ENCODE measurements at regions not wholly inside any gene's neighbourhood (a gene's known extent, or its start where the extent isn't known, plus 50 kb on each side); places are given as distances from the start of the nearest gene placed in this dataset.

DNA sequence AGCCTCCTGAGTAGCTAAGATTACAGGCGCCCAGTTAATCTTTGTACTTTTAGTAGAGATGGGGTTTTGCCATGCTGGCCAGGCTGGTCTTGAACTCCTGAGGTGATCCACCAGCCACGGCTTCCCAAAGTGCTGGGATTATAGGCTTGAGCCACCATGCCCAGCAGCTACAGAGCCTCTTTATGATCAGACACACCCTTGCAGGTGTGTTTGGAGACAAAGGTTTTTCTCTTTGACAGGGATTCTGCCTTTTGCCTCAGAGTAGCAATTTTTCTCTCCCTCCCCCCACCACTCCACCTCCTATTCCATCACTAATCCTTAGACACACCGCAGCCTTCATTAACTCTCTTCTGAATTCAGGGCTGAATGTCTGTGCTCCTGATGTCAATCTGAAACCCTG is 152.2 kb upstream of the NFIA start:
- H3K27ac ChIP-seq (ENCODE audit: low read depth, low read length, severe bottlenecking): no peak overlapping the region
- no peak overlapping the region for H3K4me3 ChIP-seq (ENCODE audit: extremely low read depth, insufficient read depth, low read length, poor library complexity, severe bottlenecking)
- WGBS, 2 experiments (ENCODE audit: insufficient coverage in 2 of 2): 89 to 100% methylated on average over 1 to 3 of the region's 3 CpGs

DNA sequence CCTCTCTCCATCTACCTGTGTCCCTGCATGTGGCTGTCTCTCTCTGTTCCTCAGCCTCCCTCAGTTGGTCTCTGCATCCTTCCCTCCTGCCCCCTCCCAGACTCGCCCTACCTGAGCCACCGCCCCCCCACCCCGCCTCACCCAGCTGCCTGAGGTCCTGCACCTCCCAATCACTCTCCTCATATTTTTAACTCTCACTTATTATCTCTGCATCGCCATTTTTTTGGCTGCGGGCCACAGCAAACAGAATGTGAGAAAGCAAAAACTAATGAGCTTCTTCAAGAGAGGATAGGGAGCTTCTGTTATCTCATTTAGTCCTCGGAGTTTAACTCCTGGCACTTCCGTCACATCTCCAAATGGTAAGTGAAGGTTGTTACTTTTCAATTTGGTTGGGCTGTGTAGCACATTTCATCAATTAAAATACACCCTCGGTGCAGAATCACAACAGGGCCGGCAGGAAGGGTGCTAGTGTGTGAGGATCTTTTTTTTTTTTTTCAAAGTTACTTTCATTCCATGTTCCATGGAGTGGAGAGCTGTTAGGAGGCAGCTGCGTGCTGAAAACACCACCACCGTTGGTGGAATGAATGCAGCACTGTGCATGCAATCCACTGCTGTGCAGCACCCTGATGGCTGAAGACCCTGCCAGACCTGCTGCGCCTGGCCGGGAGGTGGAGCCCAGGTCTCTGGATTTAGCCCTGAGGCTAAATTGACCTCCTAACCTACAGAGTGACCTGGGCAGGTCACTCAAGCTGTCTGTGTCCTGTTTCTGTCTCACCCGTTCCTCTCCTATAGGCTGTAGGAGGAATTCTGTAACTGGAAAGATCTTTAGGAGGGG is 157.2 kb upstream of the NFIA start:
- no peak overlapping the region for H3K27ac ChIP-seq (ENCODE audit: low read depth, low read length, severe bottlenecking)
- H3K36me3 ChIP-seq (ENCODE audit: control insufficient read depth, insufficient read depth, low read length): no peaks in the 10 kb centered on the region
- no peak overlapping the region for H3K4me3 ChIP-seq (ENCODE audit: extremely low read depth, insufficient read depth, low read length, poor library complexity, severe bottlenecking)
- WGBS, 2 experiments (ENCODE audit: insufficient coverage in 2 of 2): 73 to 90% methylated on average over 7 to 8 of the region's 14 CpGs
- no peaks in the 10 kb centered on the region for H3K9me3 ChIP-seq (ENCODE audit: control insufficient read depth, low read length)
- peaks cover 7% of the 10 kb centered on the region for H3K4me1 ChIP-seq (ENCODE audit: control insufficient read depth, insufficient read depth, low read length, poor library complexity, severe bottlenecking)

More for the DNA sequence above, 152.2 kb upstream of the NFIA start:
- H3K9me3 ChIP-seq (ENCODE audit: control insufficient read depth, low read length): no peaks in the 10 kb centered on the region
- H3K4me1 ChIP-seq (ENCODE audit: control insufficient read depth, insufficient read depth, low read length, poor library complexity, severe bottlenecking): no peaks in the 10 kb centered on the region
- no peaks in the 10 kb centered on the region for H3K36me3 ChIP-seq (ENCODE audit: control insufficient read depth, insufficient read depth, low read length)

GRCh38 chr1:60924165-60924564 is 158.2 kb upstream of the NFIA start:
- Histone ChIP-seq H3K4me3 (ENCODE audit: extremely low read depth, insufficient read depth, low read length, poor library complexity, severe bottlenecking) (no peak overlapping the region), H3K27ac (ENCODE audit: low read depth, low read length, severe bottlenecking) (no peak overlapping the region), H3K9me3 (ENCODE audit: control insufficient read depth, low read length) (no peaks in the 10 kb centered on the region), H3K36me3 (ENCODE audit: control insufficient read depth, insufficient read depth, low read length) (no peaks in the 10 kb centered on the region), H3K4me1 (ENCODE audit: control insufficient read depth, insufficient read depth, low read length, poor library complexity, severe bottlenecking) (peaks cover 7% of the 10 kb centered on the region)
- 96 to 100% methylated on average over 3 of the region's 3 CpGs for WGBS, 2 experiments (ENCODE audit: insufficient coverage in 2 of 2)

DNA sequence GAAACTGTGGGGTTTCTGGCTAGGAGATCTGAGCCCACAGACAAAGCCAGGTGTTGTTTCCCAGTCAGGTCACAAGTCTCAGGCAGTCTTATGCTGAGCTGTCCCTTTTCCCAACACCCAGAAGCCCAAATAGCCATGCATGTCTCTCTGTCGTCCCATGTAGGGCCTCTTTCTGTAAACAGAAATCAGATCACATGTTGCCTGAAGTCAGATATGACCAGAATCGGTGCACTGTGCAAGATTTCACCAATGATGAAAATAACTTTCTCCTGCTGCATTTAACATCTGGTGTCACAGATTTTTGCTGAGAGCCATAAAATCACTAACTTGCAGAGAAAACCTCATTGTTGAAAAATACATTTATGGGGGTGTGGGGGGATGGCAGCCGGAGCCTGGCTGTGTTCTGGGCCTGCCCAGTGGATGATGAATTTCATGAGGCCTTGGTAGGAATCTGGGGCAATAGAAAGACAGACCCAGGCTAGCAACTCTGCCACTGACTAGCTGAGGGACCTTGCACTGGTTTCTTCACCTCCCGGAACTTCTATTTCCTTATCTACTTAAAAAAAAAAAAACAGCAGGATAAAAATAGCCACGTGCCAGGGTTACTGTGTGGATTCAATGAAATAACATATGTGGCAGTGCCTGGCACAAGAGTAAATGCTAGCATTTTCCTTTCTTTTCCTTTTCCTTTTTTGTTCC is 158.8 kb upstream of the NFIA start:
- no peaks in the 10 kb centered on the region for H3K36me3 ChIP-seq (ENCODE audit: control insufficient read depth, insufficient read depth, low read length)
- H3K4me3 ChIP-seq (ENCODE audit: extremely low read depth, insufficient read depth, low read length, poor library complexity, severe bottlenecking): no peak overlapping the region
- peaks cover 7% of the 10 kb centered on the region for H3K4me1 ChIP-seq (ENCODE audit: control insufficient read depth, insufficient read depth, low read length, poor library complexity, severe bottlenecking)
- no peaks in the 10 kb centered on the region for H3K9me3 ChIP-seq (ENCODE audit: control insufficient read depth, low read length)
- WGBS, 2 experiments (ENCODE audit: insufficient coverage in 2 of 2): 87 to 97% methylated on average over 3 of the region's 5 CpGs
- H3K27ac ChIP-seq (ENCODE audit: low read depth, low read length, severe bottlenecking): no peak overlapping the region

- H3K27ac ChIP-seq (ENCODE audit: low read depth, low read length, severe bottlenecking): no peak overlapping the region
- no peaks in the 10 kb centered on the region for H3K9me3 ChIP-seq (ENCODE audit: control insufficient read depth, low read length)
- WGBS, 2 experiments (ENCODE audit: insufficient coverage in 2 of 2): 86 to 95% methylated on average over 2 to 3 of the region's 4 CpGs
- peaks cover 7% of the 10 kb centered on the region for H3K4me1 ChIP-seq (ENCODE audit: control insufficient read depth, insufficient read depth, low read length, poor library complexity, severe bottlenecking)
- H3K4me3 ChIP-seq (ENCODE audit: extremely low read depth, insufficient read depth, low read length, poor library complexity, severe bottlenecking): no peak overlapping the region
- H3K36me3 ChIP-seq (ENCODE audit: control insufficient read depth, insufficient read depth, low read length): no peaks in the 10 kb centered on the region
Measured at GRCh38 chr1:60922304-60922703, 160.1 kb upstream of the NFIA start.

DNA sequence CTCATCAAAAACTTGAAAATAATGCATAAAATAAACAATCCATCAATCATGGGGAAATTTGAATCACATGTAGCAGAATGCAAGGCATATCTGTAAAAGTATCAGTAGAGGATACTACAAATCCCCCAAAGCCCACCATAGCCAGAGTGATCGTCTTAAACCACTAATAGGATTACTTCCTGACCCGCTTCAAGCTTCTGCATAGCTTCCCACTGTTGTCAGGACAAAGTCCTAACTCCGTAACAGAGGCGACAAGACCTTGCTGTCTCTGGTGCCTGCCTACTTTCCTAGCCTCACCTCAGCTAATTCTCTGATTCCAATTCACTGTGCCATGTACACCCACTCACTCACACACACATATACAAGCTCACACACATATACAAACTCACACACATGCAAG is 161.2 kb upstream of the NFIA start:
- H3K9me3 ChIP-seq (ENCODE audit: control insufficient read depth, low read length): no peaks in the 10 kb centered on the region
- peaks cover 7% of the 10 kb centered on the region for H3K4me1 ChIP-seq (ENCODE audit: control insufficient read depth, insufficient read depth, low read length, poor library complexity, severe bottlenecking)
- H3K27ac ChIP-seq (ENCODE audit: low read depth, low read length, severe bottlenecking): no peak overlapping the region
- H3K36me3 ChIP-seq (ENCODE audit: control insufficient read depth, insufficient read depth, low read length): no peaks in the 10 kb centered on the region
- no peak overlapping the region for H3K4me3 ChIP-seq (ENCODE audit: extremely low read depth, insufficient read depth, low read length, poor library complexity, severe bottlenecking)
- 81 to 84% methylated on average over 4 of the region's 4 CpGs for WGBS, 2 experiments (ENCODE audit: insufficient coverage in 2 of 2)

DNA sequence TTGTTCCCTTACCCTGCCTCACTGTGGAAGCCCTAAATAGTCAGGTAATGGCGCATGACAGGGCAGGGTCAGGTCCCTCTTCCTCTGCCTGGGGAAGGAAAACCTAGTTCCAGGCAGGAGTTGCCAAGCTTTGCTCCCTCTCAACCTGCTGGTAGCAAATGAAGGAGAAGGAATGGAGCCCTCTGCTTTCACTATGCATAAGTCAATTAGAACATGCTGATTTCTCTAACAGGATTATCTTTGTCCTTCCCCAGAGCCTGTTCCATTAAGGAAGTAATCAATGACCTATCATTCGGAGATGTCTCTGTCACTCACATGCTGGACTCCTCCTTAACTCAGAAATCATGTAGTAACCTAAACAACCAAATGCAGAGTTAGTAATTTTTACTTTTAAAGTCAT is 161.8 kb upstream of the NFIA start:
- no peaks in the 10 kb centered on the region for H3K36me3 ChIP-seq (ENCODE audit: control insufficient read depth, insufficient read depth, low read length)
- 83% methylated on average over 1 of the region's 2 CpGs; no CpG with 5 or more reads in 1 of the 2 experiments for WGBS, 2 experiments (ENCODE audit: insufficient coverage in 2 of 2)
- no peak overlapping the region for H3K27ac ChIP-seq (ENCODE audit: low read depth, low read length, severe bottlenecking)
- H3K4me3 ChIP-seq (ENCODE audit: extremely low read depth, insufficient read depth, low read length, poor library complexity, severe bottlenecking): no peak overlapping the region
- peaks cover 7% of the 10 kb centered on the region for H3K4me1 ChIP-seq (ENCODE audit: control insufficient read depth, insufficient read depth, low read length, poor library complexity, severe bottlenecking)
- H3K9me3 ChIP-seq (ENCODE audit: control insufficient read depth, low read length): no peaks in the 10 kb centered on the region

GRCh38 chr1:60918867-60919266 is 163.5 kb upstream of the NFIA start:
- H3K4me1 ChIP-seq (ENCODE audit: control insufficient read depth, insufficient read depth, low read length, poor library complexity, severe bottlenecking): peaks cover 3% of the 10 kb centered on the region
- no CpG with 5 or more reads among the region's 1 CpG for WGBS, 2 experiments (ENCODE audit: insufficient coverage in 2 of 2)
- no peak overlapping the region for H3K4me3 ChIP-seq (ENCODE audit: extremely low read depth, insufficient read depth, low read length, poor library complexity, severe bottlenecking)
- H3K9me3 ChIP-seq (ENCODE audit: control insufficient read depth, low read length): no peaks in the 10 kb centered on the region
- no peak overlapping the region for H3K27ac ChIP-seq (ENCODE audit: low read depth, low read length, severe bottlenecking)
- H3K36me3 ChIP-seq (ENCODE audit: control insufficient read depth, insufficient read depth, low read length): no peaks in the 10 kb centered on the region

GRCh38 chr1:60916906-60917305 is 165.5 kb upstream of the NFIA start:
- Histone ChIP-seq H3K36me3 (ENCODE audit: control insufficient read depth, insufficient read depth, low read length) (no peaks in the 10 kb centered on the region), H3K4me3 (ENCODE audit: extremely low read depth, insufficient read depth, low read length, poor library complexity, severe bottlenecking) (no peak overlapping the region), H3K9me3 (ENCODE audit: control insufficient read depth, low read length) (no peaks in the 10 kb centered on the region), H3K27ac (ENCODE audit: low read depth, low read length, severe bottlenecking) (no peak overlapping the region), H3K4me1 (ENCODE audit: control insufficient read depth, insufficient read depth, low read length, poor library complexity, severe bottlenecking) (no peaks in the 10 kb centered on the region)
- 67 to 91% methylated on average over 2 to 9 of the region's 9 CpGs for WGBS, 2 experiments (ENCODE audit: insufficient coverage in 2 of 2)

DNA sequence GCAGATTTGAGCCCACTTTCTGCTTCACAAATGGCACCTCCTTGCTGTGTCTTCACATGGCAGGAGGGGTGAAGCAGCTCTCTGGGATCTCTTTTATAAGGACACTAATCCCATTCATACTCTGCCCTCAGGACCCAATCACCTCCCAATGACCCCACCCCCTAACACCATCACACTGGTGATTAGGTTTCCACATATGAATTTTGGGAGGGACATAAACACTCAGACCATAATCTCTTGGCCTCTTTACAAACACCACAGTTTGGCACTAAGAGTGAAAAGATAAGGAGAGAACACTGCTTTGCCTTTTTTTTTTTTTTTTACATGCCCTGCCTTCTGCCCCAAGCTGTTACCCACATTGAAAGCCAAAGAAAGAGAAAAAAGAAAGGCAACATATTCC is 166.2 kb upstream of the NFIA start:
- no peak overlapping the region for H3K4me3 ChIP-seq (ENCODE audit: extremely low read depth, insufficient read depth, low read length, poor library complexity, severe bottlenecking)
- no peaks in the 10 kb centered on the region for H3K9me3 ChIP-seq (ENCODE audit: control insufficient read depth, low read length)
- H3K4me1 ChIP-seq (ENCODE audit: control insufficient read depth, insufficient read depth, low read length, poor library complexity, severe bottlenecking): no peaks in the 10 kb centered on the region
- H3K27ac ChIP-seq (ENCODE audit: low read depth, low read length, severe bottlenecking): no peak overlapping the region
- no peaks in the 10 kb centered on the region for H3K36me3 ChIP-seq (ENCODE audit: control insufficient read depth, insufficient read depth, low read length)

- no peaks in the 10 kb centered on the region for H3K9me3 ChIP-seq (ENCODE audit: control insufficient read depth, low read length)
- H3K4me3 ChIP-seq (ENCODE audit: extremely low read depth, insufficient read depth, low read length, poor library complexity, severe bottlenecking): no peak overlapping the region
- no peaks in the 10 kb centered on the region for H3K36me3 ChIP-seq (ENCODE audit: control insufficient read depth, insufficient read depth, low read length)
- no peaks in the 10 kb centered on the region for H3K4me1 ChIP-seq (ENCODE audit: control insufficient read depth, insufficient read depth, low read length, poor library complexity, severe bottlenecking)
- no peak overlapping the region for H3K27ac ChIP-seq (ENCODE audit: low read depth, low read length, severe bottlenecking)
- 81 to 82% methylated on average over 5 to 6 of the region's 6 CpGs for WGBS, 2 experiments (ENCODE audit: insufficient coverage in 2 of 2)
Measured at GRCh38 chr1:60915441-60915840, 166.9 kb upstream of the NFIA start.

All from mesodermal cell (in vitro differentiated cells).